Superior temporal gyrus (tissue), 1 donor: ENCODE measurements at regions not wholly inside any gene's neighbourhood (a gene's known extent, or its start where the extent isn't known, plus 50 kb on each side); places are given as distances from the start of the nearest gene placed in this dataset.
A peak's percentile ranks its signal among the peaks of the same experiment; 100 is the strongest.
"Not testable (repeated sequence)": the region's sequence is repeated elsewhere in the genome, so short reads cannot be mapped to it uniquely, and the experiment has no call there.

Experiments
- DNase-seq: peaks from one replicate; pipeline ENCODE4 v3.0.0-alpha.2; 2016; ENCODE audit errors: extremely low spot score

DNA sequence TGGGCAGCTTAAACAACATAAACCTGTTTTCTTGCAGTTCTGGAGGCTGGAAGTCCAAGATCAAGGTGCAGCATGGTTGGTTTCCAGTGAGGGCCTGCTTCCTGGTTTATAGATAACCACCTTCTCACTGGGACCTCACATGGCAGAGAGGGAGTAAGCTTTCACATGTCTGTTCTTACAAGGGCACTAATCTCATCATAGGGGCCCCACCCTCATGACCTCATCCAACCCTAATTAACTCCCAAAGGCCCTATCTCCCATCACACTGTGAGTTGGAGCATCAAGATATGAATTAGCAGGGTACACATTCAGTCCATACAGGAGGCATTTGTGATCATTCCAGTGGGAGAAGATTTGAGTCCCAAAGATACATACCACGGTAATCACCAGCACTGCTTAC, 50.5 kb upstream of the GRIN2A start:
- no peak for DNase-seq

DNA sequence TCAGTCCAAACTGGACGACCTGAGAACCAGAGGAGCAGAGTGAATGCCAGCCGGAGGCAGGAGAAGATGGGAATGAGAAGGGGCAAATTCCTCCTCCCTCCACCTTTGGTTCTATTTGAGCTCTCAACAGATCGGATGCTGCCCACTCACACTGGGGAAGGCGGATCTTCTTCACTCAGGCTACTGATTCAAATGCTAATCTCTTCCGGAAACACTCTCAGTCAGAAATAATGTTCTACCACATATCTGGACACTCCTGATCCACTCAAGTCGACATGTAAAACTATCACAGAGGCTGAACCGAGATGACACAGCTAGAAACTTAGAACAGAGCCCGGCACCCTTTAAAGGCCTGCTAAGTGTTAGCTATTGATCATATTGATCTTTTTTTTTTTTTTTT, 57.4 kb upstream of the GRIN2A start:
- DNase-seq = peak; percentile 29

- DNase-seq = no peak
Measured at GRCh38 chr16:10240854-10241613, 58.8 kb upstream of the GRIN2A start.

DNA sequence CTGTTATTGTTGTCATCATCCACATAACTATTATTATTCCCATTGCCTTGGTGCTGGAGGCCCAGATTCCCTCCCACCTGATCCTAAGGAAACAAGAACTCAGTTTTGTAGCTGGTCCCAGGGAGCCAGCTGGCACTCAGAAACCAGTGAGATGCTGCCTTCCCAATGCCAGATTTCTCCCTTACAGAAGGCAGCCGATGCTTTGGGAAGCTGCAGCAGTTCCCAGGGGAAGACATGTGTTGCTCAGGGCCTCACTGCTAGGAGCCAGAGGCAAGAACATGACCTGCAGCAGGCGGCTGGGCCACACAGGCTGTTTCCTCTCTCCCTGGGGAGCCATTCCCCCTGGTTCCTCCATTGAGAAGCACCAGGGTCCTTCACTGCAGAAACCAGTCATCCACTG, 59.9 kb upstream of the GRIN2A start:
- DNase-seq = peak; percentile 65

- DNase-seq = no peak
Measured at GRCh38 chr16:10242916-10243315, 60.7 kb upstream of the GRIN2A start.

- DNase-seq = peak; percentile 53
Measured at GRCh38 chr16:10245002-10245401, 62.8 kb upstream of the GRIN2A start.

DNA sequence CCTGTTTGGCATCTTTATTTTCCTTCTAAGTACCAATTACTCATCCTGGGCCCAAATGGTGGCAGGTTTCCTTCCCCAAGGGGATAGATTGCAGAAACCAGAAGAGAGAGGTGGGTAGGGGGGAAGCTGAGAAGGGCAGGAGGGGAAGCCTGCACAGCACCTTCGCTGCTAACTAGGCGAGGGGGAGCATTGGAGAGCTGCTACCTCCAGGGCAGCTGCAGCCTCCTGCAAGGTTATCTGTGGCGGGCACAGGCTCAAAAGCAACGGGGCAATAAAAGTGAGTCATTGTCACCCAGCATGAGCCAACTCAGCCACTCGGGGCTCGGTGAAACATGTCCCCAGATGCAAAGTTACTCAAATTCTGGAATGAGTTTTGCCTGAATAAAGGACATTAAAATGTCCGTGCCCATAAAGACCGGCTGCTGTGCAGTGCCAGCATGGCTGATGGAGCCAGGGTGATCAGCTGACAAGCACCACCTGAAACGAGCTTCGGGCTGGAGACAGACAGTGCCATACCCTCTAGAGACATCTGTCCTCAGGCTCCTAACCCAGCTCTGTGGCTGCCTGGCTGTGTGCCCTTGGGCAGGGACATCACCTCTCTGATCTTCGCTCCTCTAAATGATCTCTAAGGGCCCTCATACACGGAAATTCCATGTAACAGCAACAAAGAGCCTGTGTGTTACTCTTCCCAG, 68.1 kb upstream of the GRIN2A start:
- DNase-seq = no peak

DNA sequence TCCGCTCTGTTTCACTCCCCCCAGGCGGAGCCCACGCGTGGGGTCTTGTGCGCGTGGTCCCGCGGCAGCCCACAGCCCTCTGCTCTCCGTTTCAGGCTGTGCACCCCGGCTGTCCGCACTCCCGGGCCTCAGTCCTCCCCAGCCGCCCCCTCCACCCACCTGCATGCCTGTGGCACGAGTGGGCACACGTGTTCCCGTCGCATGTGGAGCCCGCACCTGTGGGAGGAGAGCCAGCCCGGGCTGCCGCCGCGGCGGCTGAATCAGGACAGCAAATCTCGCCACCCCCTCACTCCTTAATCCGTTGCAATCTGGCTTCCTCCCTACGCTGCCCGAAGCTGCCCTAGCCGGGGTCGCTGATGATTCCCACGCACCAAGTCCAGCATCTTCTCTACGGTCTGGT, 69.9 kb upstream of the GRIN2A start:
- no peak for DNase-seq

GRCh38 chr16:10253409-10253808, 71.2 kb upstream of the GRIN2A start:
- DNase-seq = no peak

- DNase-seq = no peak
Measured at GRCh38 chr16:10255728-10256127, 73.5 kb upstream of the GRIN2A start.

- no peak for DNase-seq
Measured at GRCh38 chr16:10256784-10257641, 74.8 kb upstream of the GRIN2A start.

DNA sequence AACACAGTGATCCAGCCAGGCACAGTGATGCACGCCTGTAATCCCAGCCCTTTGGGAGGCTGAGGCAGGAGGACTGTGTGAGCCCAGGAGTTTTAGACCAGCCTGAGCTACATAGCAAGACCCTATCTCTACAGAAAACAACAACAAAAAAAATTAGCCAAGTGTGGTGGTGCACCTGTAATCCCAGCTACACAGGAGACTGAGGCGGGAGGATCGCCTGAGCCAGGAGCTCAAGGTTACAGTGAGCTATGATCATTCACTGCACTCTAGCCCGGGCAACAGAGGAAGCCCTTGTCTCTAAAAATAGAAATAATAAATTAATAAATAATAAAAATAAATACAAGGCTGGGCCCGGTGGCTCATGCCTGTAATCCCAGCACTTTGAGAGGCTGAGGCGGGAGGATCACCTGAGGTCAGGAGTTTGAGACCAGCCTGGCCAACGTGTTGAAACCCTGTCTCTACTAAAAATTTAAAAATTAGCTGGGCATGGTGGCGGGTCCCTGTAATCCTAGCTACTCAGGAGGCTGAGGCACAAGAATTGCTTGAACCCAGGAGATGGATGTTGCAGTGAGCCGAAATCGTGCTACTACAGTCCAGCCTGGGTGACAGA, 75.5 kb upstream of the GRIN2A start:
- not testable (repeated sequence) for DNase-seq

DNA sequence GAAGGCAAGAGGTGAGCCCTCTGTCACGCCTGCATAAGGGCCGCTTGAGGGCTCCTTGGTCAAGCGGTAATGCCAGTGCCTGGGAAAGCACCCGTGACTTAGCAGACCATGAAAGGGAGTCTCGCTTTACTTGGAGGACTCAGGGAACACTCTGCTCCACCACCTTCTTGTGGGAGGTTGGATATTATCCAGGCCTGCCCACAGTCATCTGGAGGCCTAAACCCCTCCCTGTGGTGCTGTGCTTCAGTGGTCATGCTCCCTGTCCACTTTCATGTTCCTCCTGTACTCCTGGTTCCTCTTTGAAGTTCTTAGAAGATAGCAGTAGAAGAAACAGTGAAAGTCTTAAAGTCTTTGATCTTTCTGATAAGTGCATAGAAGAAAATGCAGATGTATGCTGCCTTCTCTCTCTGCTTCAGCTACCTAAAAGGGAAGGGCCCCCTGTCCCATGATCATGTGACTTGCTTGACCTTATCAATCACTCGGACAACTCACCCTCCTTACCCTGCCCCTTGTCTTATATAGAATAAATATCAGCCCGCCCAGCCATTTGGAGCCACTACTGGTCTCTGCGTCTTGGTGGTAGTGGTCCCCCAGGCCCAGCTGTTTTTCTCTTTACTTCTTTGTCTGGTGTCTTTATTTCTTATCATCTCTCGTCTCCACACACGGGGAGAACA, 76.8 kb upstream of the GRIN2A start:
- not testable (repeated sequence) for DNase-seq

GRCh38 chr16:10261077-10261476, 78.8 kb upstream of the GRIN2A start:
- no peak for DNase-seq

- not testable (repeated sequence) for DNase-seq
Measured at GRCh38 chr16:10261526-10261925, 79.3 kb upstream of the GRIN2A start.

GRCh38 chr16:10262377-10263132, 80.3 kb upstream of the GRIN2A start:
- no peak for DNase-seq

DNA sequence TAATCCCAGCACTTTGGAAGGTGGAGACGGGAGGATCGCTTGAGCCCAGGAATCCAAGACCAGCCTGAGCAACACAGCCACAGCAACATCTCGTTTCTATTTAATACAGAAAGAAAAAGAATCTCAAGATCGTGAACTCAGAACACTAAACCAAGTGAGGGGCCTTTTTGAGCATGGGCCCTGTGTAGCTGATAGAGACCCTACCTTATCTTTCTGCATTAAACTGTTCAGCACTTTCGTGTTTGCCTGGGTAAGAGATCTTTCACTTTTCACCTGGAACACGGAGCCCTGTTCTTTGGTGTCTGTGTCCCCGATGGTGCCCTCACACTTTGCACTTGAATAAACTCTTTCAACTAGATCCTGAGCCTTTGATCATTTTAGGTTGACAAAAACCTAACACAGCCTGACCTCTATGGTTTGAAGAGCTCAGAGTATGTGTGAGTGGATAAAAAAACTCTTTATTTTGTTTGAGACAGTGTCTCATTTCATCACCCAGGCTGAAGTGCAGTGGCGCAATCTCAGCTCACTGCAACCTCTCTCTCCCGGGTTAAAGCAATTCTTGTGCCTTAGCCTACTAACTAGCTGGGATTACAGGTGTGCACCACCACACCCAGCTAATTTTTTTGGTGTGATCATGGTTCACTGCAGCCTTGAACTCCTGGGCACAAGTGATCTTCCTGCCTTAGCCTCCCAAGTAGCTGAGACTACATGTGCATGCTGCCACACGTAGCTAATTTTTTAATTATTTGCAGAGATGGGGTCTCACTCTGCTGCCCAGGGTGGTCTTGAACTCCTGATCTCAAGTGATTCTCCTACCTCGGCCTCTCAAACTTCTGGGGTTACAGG, 83.8 kb upstream of the GRIN2A start:
- DNase-seq = no peak

- DNase-seq = no peak
Measured at GRCh38 chr16:10266809-10267208, 84.6 kb upstream of the GRIN2A start.

- DNase-seq = no peak
Measured at GRCh38 chr16:10269632-10270031, 87.4 kb upstream of the GRIN2A start.
